Coronary artery (tissue), 2 donors: ENCODE measurements at regions not wholly inside any gene's neighbourhood (a gene's known extent, or its start where the extent isn't known, plus 50 kb on each side); places are given as distances from the start of the nearest gene placed in this dataset.

Experiments used
- DNase-seq: peaks from one replicate; pipeline ENCODE4 v3.0.0-alpha.2; 2017; ENCODE audit warnings: low spot score
- H3K27ac ChIP-seq, 2 donors: fragments of 200-600 bp; sonication (generic); one replicate each; pipeline ENCODE4 v1.5.1; 2016 to 2019
- H3K4me3 ChIP-seq: fragments of 200-600 bp; sonication (generic); 2 replicates; pipeline ENCODE4 v1.5.1; 2016; ENCODE audit warnings: mild to moderate bottlenecking, moderate library complexity
- TF ChIP-seq, protein P1 (sequence below): fragments of 200-600 bp; sonication (generic); IDR thresholded peaks from one replicate; pipeline ENCODE4 v1.5.1; 2019; ENCODE audit warnings: antibody characterized with exemption

GRCh38 chr6:148157841-148158240 lies 184.8 kb upstream of the SASH1 start:
- no peak overlapping the region for H3K4me3 ChIP-seq
- DNase-seq = no peak
- H3K27ac ChIP-seq = no peak overlapping the region
- TF ChIP-seq, protein P1, sequence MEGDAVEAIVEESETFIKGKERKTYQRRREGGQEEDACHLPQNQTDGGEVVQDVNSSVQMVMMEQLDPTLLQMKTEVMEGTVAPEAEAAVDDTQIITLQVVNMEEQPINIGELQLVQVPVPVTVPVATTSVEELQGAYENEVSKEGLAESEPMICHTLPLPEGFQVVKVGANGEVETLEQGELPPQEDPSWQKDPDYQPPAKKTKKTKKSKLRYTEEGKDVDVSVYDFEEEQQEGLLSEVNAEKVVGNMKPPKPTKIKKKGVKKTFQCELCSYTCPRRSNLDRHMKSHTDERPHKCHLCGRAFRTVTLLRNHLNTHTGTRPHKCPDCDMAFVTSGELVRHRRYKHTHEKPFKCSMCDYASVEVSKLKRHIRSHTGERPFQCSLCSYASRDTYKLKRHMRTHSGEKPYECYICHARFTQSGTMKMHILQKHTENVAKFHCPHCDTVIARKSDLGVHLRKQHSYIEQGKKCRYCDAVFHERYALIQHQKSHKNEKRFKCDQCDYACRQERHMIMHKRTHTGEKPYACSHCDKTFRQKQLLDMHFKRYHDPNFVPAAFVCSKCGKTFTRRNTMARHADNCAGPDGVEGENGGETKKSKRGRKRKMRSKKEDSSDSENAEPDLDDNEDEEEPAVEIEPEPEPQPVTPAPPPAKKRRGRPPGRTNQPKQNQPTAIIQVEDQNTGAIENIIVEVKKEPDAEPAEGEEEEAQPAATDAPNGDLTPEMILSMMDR = no peak

DNA sequence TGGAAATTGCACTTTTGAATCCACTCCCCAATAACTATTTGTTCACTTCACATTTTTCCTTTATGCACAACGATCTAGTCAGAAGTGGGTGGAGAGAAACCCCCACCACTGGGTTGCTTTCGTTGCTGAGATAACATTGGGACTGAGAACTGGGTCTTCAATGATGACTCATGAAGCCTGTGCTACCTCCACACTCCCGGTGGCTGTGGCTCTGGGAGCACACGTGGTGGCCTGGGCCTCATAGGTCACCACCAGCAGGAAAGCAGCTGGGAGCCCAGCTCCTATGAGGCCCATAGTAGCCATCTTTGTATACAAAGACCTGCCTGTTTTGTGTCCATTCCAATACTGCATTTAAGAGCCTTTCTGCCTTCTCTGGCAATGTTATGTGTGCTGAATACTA lies 178.0 kb upstream of the SASH1 start:
- DNase-seq = no peak
- TF ChIP-seq, protein P1 = no peak
- H3K4me3 ChIP-seq = no peak overlapping the region
- H3K27ac ChIP-seq = no peak overlapping the region

DNA sequence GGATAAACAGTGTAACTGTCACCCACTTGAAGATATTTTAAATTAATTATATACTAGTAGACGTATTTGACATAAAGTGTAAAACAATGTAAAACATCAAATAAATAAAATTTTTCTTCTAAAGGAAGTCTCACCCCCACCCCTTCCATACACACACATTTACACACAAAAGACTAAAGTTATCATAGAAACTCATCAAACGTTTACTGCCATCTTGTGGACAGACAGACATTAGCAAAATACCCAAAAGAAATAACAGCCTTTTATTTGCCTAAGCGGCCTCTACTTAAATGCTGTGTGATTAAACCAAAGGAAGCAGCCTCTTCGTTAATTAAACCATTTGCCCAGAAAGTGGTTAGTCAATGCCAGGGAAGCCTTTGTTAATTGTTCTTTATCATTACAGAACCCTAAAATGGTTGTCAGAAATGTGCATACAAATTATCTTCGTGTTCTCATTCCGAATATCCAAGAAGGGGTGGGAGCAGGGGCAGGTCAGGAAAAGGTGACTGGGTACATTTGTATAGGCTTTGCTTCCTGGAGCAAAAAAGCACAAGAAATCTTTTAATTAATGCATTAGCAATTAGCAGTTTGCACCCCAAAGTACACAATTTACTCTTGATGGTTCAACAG lies 176.2 kb upstream of the SASH1 start:
- TF ChIP-seq, protein P1 = peak; percentile 38
- DNase-seq = no peak
- H3K27ac ChIP-seq = no peak overlapping the region
- H3K4me3 ChIP-seq = no peak overlapping the region

DNA sequence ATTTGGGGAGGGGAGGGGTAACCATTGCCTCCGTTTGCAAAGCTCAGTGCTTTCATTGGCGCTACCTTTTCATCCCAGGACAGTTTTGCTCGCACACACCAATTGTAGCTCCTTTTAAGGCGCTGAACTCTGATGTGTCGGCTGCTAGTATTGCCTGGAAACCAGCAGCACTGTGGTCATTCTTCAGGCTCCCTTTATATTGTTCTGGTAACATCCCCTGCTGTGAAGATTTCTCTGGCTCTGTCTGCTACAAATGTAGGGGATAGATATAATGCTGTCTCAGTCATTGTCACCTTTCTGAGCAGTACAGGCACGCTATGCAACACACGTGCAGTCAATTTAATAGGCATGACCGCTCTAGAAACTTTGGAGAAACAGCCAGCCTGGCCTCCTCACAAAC lies 172.9 kb upstream of the SASH1 start:
- no peak for DNase-seq
- no peak overlapping the region for H3K4me3 ChIP-seq
- TF ChIP-seq, protein P1 = no peak
- no peak overlapping the region for H3K27ac ChIP-seq

- Histone ChIP-seq H3K4me3 (no peak overlapping the region), H3K27ac (no peak overlapping the region)
- DNase-seq = no peak
- TF ChIP-seq, protein P1 = no peak
Measured at GRCh38 chr6:148170286-148170685, 172.4 kb upstream of the SASH1 start.

DNA sequence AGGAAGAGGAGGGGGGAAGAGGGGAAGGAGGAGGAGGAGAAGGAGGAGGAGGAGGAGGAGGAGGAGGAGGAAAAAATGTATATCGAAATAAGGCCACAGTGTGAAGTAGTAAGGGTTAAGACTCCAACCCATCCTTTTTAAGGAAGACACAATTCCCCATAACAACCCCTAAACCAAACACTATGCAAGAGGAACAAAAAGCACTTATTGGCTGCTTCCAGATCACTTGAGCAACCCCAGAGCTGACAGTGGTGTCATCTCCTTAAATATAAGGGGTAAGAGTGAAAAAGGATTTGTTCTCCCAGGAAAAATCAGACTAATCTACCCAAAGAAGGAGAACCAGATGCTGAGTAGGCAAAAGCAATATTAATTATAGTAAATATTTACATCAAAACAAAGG lies 169.1 kb upstream of the SASH1 start:
- TF ChIP-seq, protein P1 = no peak
- H3K27ac ChIP-seq = no peak overlapping the region
- no peak for DNase-seq
- H3K4me3 ChIP-seq = no peak overlapping the region

DNA sequence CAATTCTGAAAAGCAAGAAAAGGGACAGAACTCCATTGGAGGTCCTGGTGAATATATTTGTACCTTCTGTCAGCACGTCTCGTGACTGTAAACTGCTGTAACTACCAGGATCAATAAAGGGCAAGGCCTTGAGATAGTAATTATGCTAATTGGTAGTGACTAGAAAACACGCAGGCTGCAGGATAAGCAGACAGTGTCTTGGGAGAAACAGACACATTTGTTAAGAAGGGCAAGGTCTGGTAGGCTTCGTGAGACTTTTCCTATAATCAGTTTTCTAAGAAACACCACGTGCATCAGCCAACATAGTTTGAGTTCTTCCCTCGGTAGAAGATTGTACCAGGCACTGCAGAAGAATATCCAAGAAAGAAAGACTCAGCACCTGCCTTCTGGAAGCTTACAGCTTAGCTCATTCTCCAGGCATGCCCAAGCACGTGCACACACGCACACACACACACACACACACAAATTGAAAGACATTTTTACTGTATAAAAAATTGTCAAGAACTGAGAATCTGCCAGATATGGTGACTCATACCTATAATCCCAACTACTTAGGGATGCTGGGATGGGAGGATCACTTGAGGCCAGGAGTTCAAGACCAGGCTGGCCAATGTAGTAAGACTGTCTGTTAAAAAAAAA lies 167.0 kb upstream of the SASH1 start:
- DNase-seq = no peak
- no peak overlapping the region for H3K27ac ChIP-seq
- TF ChIP-seq, protein P1 = no peak
- H3K4me3 ChIP-seq = no peak overlapping the region
